ENCODE measurements at regions not wholly inside any gene's neighbourhood (a gene's known extent, or its start where the extent isn't known, plus 50 kb on each side); places are given as distances from the start of the nearest gene placed in this dataset.

- H3K27me3 ChIP-seq (replicated peaks): no peaks in the 10 kb centered on the region
- in situ Hi-C loops (cut with HindIII; ENCODE audit: low pct_ligation_motif_present, low sequenced_read_pairs): no loop called here
- H3K36me3 ChIP-seq (replicated peaks): no peaks in the 10 kb centered on the region
- no peak for DNase-seq
- H3K4me3 ChIP-seq (ENCODE audit: low read depth, low read length): no peak overlapping the region
- H3K27ac ChIP-seq: no peak overlapping the region
- TF ChIP-seq, protein P1, sequence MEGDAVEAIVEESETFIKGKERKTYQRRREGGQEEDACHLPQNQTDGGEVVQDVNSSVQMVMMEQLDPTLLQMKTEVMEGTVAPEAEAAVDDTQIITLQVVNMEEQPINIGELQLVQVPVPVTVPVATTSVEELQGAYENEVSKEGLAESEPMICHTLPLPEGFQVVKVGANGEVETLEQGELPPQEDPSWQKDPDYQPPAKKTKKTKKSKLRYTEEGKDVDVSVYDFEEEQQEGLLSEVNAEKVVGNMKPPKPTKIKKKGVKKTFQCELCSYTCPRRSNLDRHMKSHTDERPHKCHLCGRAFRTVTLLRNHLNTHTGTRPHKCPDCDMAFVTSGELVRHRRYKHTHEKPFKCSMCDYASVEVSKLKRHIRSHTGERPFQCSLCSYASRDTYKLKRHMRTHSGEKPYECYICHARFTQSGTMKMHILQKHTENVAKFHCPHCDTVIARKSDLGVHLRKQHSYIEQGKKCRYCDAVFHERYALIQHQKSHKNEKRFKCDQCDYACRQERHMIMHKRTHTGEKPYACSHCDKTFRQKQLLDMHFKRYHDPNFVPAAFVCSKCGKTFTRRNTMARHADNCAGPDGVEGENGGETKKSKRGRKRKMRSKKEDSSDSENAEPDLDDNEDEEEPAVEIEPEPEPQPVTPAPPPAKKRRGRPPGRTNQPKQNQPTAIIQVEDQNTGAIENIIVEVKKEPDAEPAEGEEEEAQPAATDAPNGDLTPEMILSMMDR (IDR thresholded peaks at IDR 0.05; ENCODE audit: low read depth, low read length, missing control alignments): no peak
Observed at GRCh38 chr7:36777855-36778254, 53.6 kb upstream of the AOAH start.

DNA sequence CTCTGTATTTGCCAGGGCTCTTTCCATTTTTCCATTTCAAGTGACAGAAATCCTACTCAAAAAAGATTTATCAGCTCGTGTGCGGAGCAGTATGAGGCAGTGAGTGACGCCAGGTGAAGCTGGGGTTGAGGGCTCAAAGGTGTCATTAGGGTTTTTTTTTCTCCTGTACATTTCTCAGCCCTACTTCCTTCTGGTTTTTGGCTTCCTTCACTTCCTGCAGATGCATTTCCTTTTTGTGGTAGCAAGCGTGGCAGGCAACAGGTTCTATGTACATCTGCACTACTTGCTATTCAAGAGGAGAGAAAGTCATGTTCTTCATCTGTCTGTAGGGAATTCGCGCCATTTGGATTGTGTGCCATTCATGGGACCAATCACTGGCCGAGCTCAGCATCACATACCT lies 52.8 kb upstream of the AOAH start:
- DNase-seq: no peak
- no peaks in the 10 kb centered on the region for H3K36me3 ChIP-seq (replicated peaks)
- no peaks in the 10 kb centered on the region for H3K27me3 ChIP-seq (replicated peaks)
- TF ChIP-seq, protein P1 (IDR thresholded peaks at IDR 0.05; ENCODE audit: low read depth, low read length, missing control alignments): no peak
- H3K27ac ChIP-seq: no peak overlapping the region
- H3K4me3 ChIP-seq (ENCODE audit: low read depth, low read length): no peak overlapping the region
- in situ Hi-C loops (cut with HindIII; ENCODE audit: low pct_ligation_motif_present, low sequenced_read_pairs): no loop called here

DNA sequence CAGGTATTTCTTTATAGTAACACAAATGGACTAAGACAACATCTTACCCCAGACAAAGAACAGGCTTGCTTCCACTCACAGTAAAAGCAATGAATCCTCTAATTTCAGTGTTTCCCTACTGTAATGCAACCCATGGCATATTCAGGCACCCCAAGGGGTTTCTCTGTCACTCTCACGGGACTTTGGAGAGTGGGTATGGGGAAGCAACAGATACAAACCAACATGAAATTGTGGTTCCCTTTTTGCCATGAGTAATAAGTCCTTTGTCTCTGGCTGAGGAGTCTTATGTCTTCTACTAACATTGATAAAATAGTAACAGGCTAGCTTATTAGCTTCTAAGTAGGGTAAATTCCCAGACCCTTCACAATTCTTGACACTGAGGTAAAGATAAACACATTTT lies 51.4 kb upstream of the AOAH start:
- DNase-seq: no peak
- H3K27me3 ChIP-seq (replicated peaks): no peaks in the 10 kb centered on the region
- H3K27ac ChIP-seq: no peak overlapping the region
- TF ChIP-seq, protein P1 (IDR thresholded peaks at IDR 0.05; ENCODE audit: low read depth, low read length, missing control alignments): no peak
- H3K4me3 ChIP-seq (ENCODE audit: low read depth, low read length): no peak overlapping the region
- H3K36me3 ChIP-seq (replicated peaks): no peaks in the 10 kb centered on the region
- in situ Hi-C loops (cut with HindIII; ENCODE audit: low pct_ligation_motif_present, low sequenced_read_pairs): no loop called here

GRCh38 chr7:36775061-36775620 lies 50.8 kb upstream of the AOAH start:
- DNase-seq: no peak
- H3K27ac ChIP-seq: no peak overlapping the region
- H3K4me3 ChIP-seq (ENCODE audit: low read depth, low read length): no peak overlapping the region
- in situ Hi-C loops (cut with HindIII; ENCODE audit: low pct_ligation_motif_present, low sequenced_read_pairs): no loop called here
- no peaks in the 10 kb centered on the region for H3K27me3 ChIP-seq (replicated peaks)
- TF ChIP-seq, protein P1 (IDR thresholded peaks at IDR 0.05; ENCODE audit: low read depth, low read length, missing control alignments): no peak
- no peaks in the 10 kb centered on the region for H3K36me3 ChIP-seq (replicated peaks)
